ENCODE measurements at regions not wholly inside any gene's neighbourhood (a gene's known extent, or its start where the extent isn't known, plus 50 kb on each side); places are given as distances from the start of the nearest gene placed in this dataset.

DNA sequence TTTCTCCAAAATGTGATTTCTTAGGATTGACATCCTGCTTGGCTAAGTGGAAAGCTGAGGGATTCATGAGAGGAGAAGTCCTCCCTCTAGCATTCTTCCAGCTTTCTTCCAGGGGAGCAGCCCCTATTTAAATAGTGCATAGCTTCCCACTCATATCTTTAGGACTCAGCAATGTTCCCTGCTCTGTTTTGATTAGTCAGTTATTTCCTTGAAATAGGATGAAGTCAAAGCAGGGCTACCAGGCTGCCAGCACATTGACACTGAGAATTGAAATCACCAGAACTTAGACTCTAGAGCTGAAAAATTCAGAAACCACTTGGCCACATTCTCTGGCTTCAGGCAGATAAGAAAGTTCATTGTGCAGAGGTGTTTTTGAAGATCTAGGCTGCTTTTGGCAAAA lies 74.7 kb upstream of the SMAD1 start:
- no peak overlapping the region for H3K27ac ChIP-seq
- peaks cover 0 to 7% (median 0%) of the 10 kb centered on the region in 4 donors for H3K4me1 ChIP-seq
- no peaks in the 10 kb centered on the region for H3K36me3 ChIP-seq
- intact Hi-C loops (cut with DNase I; ENCODE audit: low total_unique reads), result no loop called here
- no peaks in the 10 kb centered on the region for H3K9me3 ChIP-seq
- no peak for DNase-seq
- H3K4me3 ChIP-seq, result no peak overlapping the region
- no peak for TF ChIP-seq CTCF (IDR thresholded peaks at IDR 0.05)
- no peak for TF ChIP-seq POLR2AphosphoS5 (IDR thresholded peaks at IDR 0.05)
- TF ChIP-seq EP300 (IDR thresholded peaks at IDR 0.05), result no peak
- no peak for TF ChIP-seq POLR2A (IDR thresholded peaks at IDR 0.05)
- no peaks in the 10 kb centered on the region for H3K27me3 ChIP-seq

DNA sequence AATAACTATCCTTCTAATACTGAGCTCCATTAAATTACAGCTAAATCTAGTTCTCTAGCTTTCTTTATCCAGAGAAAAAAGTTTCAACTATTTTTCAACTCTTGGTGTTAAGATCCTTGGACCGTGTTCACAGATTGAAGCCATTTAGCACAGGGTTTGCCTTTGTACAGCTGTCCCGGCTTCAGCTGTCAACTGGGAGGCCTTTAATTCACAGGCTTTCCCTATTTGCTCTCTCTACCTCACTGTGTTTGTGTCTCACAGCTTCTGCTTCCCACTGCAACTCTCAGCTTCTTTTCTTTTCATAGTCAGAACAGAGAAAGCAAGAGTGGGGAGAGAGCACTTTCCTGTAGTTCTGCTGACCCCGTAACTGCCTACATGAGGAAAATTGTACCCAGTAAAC lies 76.9 kb upstream of the SMAD1 start:
- intact Hi-C loops (cut with DNase I; ENCODE audit: low total_unique reads), result no loop called here
- WGBS, 5 donors, result 35 to 55% (median 41%) methylated on average over 3 of the region's 3 CpGs
- H3K27me3 ChIP-seq, result no peaks in the 10 kb centered on the region
- peaks cover 0 to 7% (median 0%) of the 10 kb centered on the region in 4 donors for H3K4me1 ChIP-seq
- TF ChIP-seq POLR2A (IDR thresholded peaks at IDR 0.05) (no peak), CTCF (IDR thresholded peaks at IDR 0.05) (no peak), POLR2AphosphoS5 (IDR thresholded peaks at IDR 0.05) (no peak), EP300 (IDR thresholded peaks at IDR 0.05) (no peak)
- no peaks in the 10 kb centered on the region for H3K9me3 ChIP-seq
- H3K36me3 ChIP-seq, result no peaks in the 10 kb centered on the region
- H3K4me3 ChIP-seq, result no peak overlapping the region
- H3K27ac ChIP-seq, result no peak overlapping the region
- DNase-seq, result peak in 1 of 2 donors; percentile 50

DNA sequence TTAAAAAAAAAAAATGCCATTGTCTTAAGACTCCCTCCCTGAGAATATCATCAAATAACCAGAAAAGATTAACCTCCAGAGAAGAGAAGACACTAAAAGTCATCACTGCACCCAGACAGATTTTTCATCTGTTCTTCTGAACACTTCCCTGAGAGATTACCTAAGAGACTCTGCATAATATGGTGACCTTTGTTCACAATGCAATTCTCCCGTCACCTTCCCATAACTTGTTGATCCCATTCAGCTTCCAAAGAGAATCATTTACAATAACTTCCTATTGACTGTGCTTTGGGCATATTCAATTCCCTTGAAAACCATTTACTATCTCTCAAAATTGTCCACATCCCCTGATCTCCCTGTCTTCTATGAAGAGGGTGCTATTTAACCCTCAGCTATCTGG lies 85.1 kb upstream of the SMAD1 start:
- no peaks in the 10 kb centered on the region for H3K36me3 ChIP-seq
- H3K4me1 ChIP-seq, result no peaks in the 10 kb centered on the region
- H3K9me3 ChIP-seq, result no peaks in the 10 kb centered on the region
- no peak overlapping the region for H3K4me3 ChIP-seq
- H3K27ac ChIP-seq, result no peak overlapping the region
- no peak for DNase-seq
- H3K27me3 ChIP-seq, result no peaks in the 10 kb centered on the region
- TF ChIP-seq CTCF (IDR thresholded peaks at IDR 0.05) (no peak), EP300 (IDR thresholded peaks at IDR 0.05) (no peak), POLR2AphosphoS5 (IDR thresholded peaks at IDR 0.05) (no peak), POLR2A (IDR thresholded peaks at IDR 0.05) (no peak)
- 69 to 90% (median 83%) methylated on average over 1 of the region's 1 CpG for WGBS, 5 donors
- intact Hi-C loops (cut with DNase I; ENCODE audit: low total_unique reads), result no loop called here

DNA sequence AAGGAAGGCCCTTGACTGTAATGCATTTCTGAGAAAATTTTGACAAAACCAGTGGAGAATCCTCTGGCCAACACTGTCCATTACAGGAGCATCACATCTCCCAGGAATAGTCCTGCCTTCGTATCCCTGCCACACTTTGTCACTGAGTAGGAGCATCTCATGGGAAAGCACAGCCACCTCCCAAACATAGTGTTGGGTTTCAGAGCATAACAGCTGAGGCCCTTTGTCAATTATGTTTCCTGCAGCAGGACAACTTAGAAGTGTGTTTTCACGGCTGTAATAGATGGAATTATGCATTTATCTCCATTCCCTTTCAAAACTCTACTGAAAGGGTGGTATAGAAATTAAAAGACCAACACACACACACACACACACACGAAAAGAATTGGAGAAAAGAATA lies 91.1 kb upstream of the SMAD1 start:
- Histone ChIP-seq H3K4me1 (no peaks in the 10 kb centered on the region), H3K27ac (no peak overlapping the region), H3K4me3 (no peak overlapping the region), H3K36me3 (no peaks in the 10 kb centered on the region), H3K27me3 (no peaks in the 10 kb centered on the region), H3K9me3 (no peaks in the 10 kb centered on the region)
- intact Hi-C loops (cut with DNase I; ENCODE audit: low total_unique reads), result no loop called here
- 65 to 73% (median 66%) methylated on average over 3 of the region's 3 CpGs for WGBS, 5 donors
- DNase-seq, result no peak
- no peak for TF ChIP-seq EP300 (IDR thresholded peaks at IDR 0.05)
- no peak for TF ChIP-seq POLR2A (IDR thresholded peaks at IDR 0.05)
- no peak for TF ChIP-seq POLR2AphosphoS5 (IDR thresholded peaks at IDR 0.05)
- no peak for TF ChIP-seq CTCF (IDR thresholded peaks at IDR 0.05)

All from stomach (tissue), 8 donors.